BE2C (cell line): ENCODE measurements at regions not wholly inside any gene's neighbourhood (a gene's known extent, or its start where the extent isn't known, plus 50 kb on each side); places are given as distances from the start of the nearest gene placed in this dataset.
"Not testable (repeated sequence)": the region's sequence is repeated elsewhere in the genome, so short reads cannot be mapped to it uniquely, and the experiment has no call there.

Source experiments
- DNase-seq: peaks from one replicate; pipeline ENCODE4 v3.0.0-alpha.2; 2020
- H3K27me3 ChIP-seq: fragments of 250-450 bp; sonication (Bioruptor Pico); 2 replicates; pipeline ENCODE4 v1.5.1; 2020; ENCODE audit warnings: mild to moderate bottlenecking
- H3K36me3 ChIP-seq: fragments of 250-450 bp; sonication (Bioruptor Pico); 2 replicates; pipeline ENCODE4 v1.5.1; 2020; ENCODE audit warnings: mild to moderate bottlenecking
- H3K4me1 ChIP-seq: fragments of 250-450 bp; sonication (Bioruptor Pico); 2 replicates; pipeline ENCODE4 v1.5.1; 2020
- H3K4me3 ChIP-seq: 2 replicates; pipeline ENCODE4 v1.5.1; 2011; ENCODE audit warnings: low read depth, low read length
- H3K9me3 ChIP-seq: fragments of 250-450 bp; sonication (Bioruptor Pico); 2 replicates; pipeline ENCODE4 v1.5.1; 2020
- CTCF ChIP-seq: IDR thresholded peaks from 2 replicates; pipeline ENCODE4 v1.5.1; 2012; ENCODE audit warnings: mild to moderate bottlenecking, low read depth, low read length

- H3K4me1 ChIP-seq = no peaks in the 10 kb centered on the region
- no peaks in the 10 kb centered on the region for H3K36me3 ChIP-seq
- H3K27me3 ChIP-seq = peaks cover 5% of the 10 kb centered on the region; the same call in 1 of the 2 replicates
- no peak for DNase-seq
- H3K9me3 ChIP-seq = no peaks in the 10 kb centered on the region
- no peak overlapping the region for H3K4me3 ChIP-seq
- no peak for TF ChIP-seq CTCF
Observed at GRCh38 chr9:6113312-6113711, 97.9 kb upstream of the RANBP6 start.

- DNase-seq = no peak
- TF ChIP-seq CTCF = no peak
- no peaks in the 10 kb centered on the region for H3K9me3 ChIP-seq
- H3K4me3 ChIP-seq = no peak overlapping the region
- H3K27me3 ChIP-seq = peaks cover 5% of the 10 kb centered on the region; the same call in 1 of the 2 replicates
- no peaks in the 10 kb centered on the region for H3K4me1 ChIP-seq
- no peaks in the 10 kb centered on the region for H3K36me3 ChIP-seq
Observed at GRCh38 chr9:6109986-6110385, 94.6 kb upstream of the RANBP6 start.

GRCh38 chr9:6109571-6109970 lies 94.1 kb upstream of the RANBP6 start:
- H3K4me3 ChIP-seq = no peak overlapping the region
- H3K4me1 ChIP-seq = no peaks in the 10 kb centered on the region
- DNase-seq = no peak
- no peaks in the 10 kb centered on the region for H3K9me3 ChIP-seq
- TF ChIP-seq CTCF = no peak
- H3K27me3 ChIP-seq = peaks cover 5% of the 10 kb centered on the region; the same call in 1 of the 2 replicates
- H3K36me3 ChIP-seq = no peaks in the 10 kb centered on the region

- Histone ChIP-seq H3K4me1 (no peaks in the 10 kb centered on the region), H3K27me3 (peaks cover 5% of the 10 kb centered on the region; the same call in 1 of the 2 replicates), H3K4me3 (no peak overlapping the region), H3K9me3 (no peaks in the 10 kb centered on the region), H3K36me3 (no peaks in the 10 kb centered on the region)
- DNase-seq = no peak
- TF ChIP-seq CTCF = peak; percentile 36
Observed at GRCh38 chr9:6106711-6107339, 91.4 kb upstream of the RANBP6 start.

DNA sequence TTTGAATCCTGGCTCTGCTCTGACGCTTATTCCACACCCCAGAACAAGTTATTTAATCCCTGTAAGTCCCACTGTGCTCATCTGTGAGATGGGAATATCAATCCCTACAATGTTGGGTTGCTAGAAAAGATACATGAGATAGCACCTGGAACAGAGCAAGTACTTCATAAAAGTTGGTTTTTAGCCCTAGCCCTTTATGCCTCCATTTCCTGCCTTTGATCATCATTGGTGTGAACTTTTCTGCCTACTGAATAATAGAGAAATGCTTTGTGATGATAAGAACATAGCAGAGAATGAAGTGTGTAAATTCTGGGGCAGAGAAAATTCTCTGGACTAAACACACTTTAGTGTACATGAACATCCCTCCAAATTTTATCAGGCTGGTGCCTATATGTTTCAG lies 90.3 kb upstream of the RANBP6 start:
- DNase-seq = no peak

GRCh38 chr9:6104406-6104805 lies 89.0 kb upstream of the RANBP6 start:
- not testable (repeated sequence) for H3K36me3 ChIP-seq, H3K4me3 ChIP-seq, H3K27me3 ChIP-seq, H3K4me1 ChIP-seq, DNase-seq, H3K9me3 ChIP-seq

More for the DNA sequence above, 90.3 kb upstream of the RANBP6 start:
- no peaks in the 10 kb centered on the region for H3K4me1 ChIP-seq
- H3K9me3 ChIP-seq = no peaks in the 10 kb centered on the region
- H3K27me3 ChIP-seq = peaks cover 5% of the 10 kb centered on the region; the same call in 1 of the 2 replicates
- no peak for TF ChIP-seq CTCF
- no peaks in the 10 kb centered on the region for H3K36me3 ChIP-seq
- H3K4me3 ChIP-seq = no peak overlapping the region

- not testable (repeated sequence) for H3K27me3 ChIP-seq, H3K4me3 ChIP-seq, H3K9me3 ChIP-seq, H3K4me1 ChIP-seq, DNase-seq, H3K36me3 ChIP-seq
Observed at GRCh38 chr9:6103911-6104310, 88.5 kb upstream of the RANBP6 start.

GRCh38 chr9:6102336-6102987 lies 87.0 kb upstream of the RANBP6 start:
- H3K36me3 ChIP-seq, DNase-seq, H3K27me3 ChIP-seq, H3K9me3 ChIP-seq, H3K4me1 ChIP-seq, H3K4me3 ChIP-seq: not testable (repeated sequence)

DNA sequence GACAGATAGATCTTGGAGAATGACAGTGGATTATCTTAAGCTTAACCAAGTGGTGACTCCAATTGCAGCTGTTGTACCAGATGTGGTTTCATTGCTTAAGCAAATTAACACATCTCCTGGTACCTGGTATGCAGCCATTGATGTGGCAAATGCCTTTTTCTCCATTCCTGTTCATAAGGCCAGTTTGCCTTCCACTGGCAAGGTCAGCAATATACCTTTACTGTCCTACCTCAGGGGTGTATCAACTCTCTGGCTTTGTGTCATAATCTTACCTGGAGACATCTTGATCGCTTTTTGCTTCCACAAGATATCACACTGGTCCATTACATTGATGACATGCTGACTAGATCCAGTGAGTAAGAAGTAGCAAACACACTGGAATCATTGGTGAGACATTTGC lies 86.3 kb upstream of the RANBP6 start:
- H3K4me1 ChIP-seq, DNase-seq, H3K27me3 ChIP-seq, H3K36me3 ChIP-seq, H3K9me3 ChIP-seq, H3K4me3 ChIP-seq: not testable (repeated sequence)

DNA sequence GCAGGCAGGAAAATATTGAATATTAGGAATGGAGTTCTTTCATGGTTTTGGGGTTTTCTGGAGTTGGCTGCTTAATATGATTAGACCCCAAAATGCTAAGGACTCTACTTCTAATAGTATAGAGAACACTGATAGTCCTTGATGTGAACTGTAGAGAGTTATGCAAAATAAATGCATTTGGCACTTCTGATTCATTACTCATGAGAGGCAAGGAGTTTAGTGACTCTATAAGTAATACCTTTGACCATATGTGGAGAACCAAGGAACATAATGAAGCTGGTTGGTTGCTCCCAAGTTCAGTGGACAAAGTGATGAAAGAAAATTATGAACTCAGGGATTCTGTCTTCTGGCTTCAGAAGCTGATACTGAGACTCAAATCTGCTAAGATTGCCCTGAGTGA lies 83.9 kb upstream of the RANBP6 start:
- H3K27me3 ChIP-seq, H3K36me3 ChIP-seq, H3K4me3 ChIP-seq, H3K4me1 ChIP-seq, H3K9me3 ChIP-seq, DNase-seq: not testable (repeated sequence)
